ENCODE measurements at regions not wholly inside any gene's neighbourhood (a gene's known extent, or its start where the extent isn't known, plus 50 kb on each side); places are given as distances from the start of the nearest gene placed in this dataset.
"Not testable (repeated sequence)": the region's sequence is repeated elsewhere in the genome, so short reads cannot be mapped to it uniquely, and the experiment has no call there.

DNA sequence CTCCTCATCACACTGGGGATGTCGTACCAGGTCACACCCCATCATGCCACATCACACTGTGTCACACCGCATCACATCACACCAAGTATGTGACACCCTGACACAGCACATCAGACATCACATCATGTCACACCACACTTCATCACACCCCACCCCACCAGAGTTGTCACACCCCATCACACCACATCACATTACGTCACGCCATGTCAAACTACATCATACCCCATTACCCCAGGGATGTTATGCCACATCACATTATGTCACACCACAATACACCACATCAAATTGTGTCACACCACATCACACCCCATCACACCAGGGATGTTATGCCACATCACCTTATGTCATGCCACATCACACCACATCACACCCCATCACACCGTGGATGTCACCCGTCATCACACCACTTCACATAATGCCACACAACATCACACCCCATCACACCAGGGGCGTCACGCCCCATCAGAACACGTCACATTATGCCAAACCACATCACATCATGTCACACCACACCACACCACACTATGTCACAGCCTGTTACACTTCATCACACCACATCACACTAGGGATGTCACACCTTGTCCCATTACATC, 133.6 kb downstream of the TMEM121 start:
- Histone ChIP-seq H3K27me3 (ENCODE audit: insufficient read depth, poor library complexity, severe bottlenecking) (no peaks in the 10 kb centered on the region), H3K4me3 (replicated peaks; ENCODE audit: insufficient read depth, low read length) (no peak overlapping the region), H3K27ac (replicated peaks) (no peak overlapping the region)
- TF ChIP-seq GABPA (IDR thresholded peaks at IDR 0.05; ENCODE audit: low read depth) (no peak), REST (IDR thresholded peaks at IDR 0.05; ENCODE audit: insufficient replicate concordance, low read depth) (no peak), SPI1 (IDR thresholded peaks at IDR 0.05; ENCODE audit: borderline replicate concordance, low read depth) (no peak), POLR2AphosphoS5 (IDR thresholded peaks at IDR 0.05; ENCODE audit: low read depth) (no peak)
- TF ChIP-seq, protein P1, sequence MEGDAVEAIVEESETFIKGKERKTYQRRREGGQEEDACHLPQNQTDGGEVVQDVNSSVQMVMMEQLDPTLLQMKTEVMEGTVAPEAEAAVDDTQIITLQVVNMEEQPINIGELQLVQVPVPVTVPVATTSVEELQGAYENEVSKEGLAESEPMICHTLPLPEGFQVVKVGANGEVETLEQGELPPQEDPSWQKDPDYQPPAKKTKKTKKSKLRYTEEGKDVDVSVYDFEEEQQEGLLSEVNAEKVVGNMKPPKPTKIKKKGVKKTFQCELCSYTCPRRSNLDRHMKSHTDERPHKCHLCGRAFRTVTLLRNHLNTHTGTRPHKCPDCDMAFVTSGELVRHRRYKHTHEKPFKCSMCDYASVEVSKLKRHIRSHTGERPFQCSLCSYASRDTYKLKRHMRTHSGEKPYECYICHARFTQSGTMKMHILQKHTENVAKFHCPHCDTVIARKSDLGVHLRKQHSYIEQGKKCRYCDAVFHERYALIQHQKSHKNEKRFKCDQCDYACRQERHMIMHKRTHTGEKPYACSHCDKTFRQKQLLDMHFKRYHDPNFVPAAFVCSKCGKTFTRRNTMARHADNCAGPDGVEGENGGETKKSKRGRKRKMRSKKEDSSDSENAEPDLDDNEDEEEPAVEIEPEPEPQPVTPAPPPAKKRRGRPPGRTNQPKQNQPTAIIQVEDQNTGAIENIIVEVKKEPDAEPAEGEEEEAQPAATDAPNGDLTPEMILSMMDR (IDR thresholded peaks at IDR 0.05; ENCODE audit: insufficient read depth, low read length): no peak
- no peak for DNase-seq (ENCODE audit: low read depth in 1 of 2, low spot score in 1 of 2)

- no peak overlapping the region for H3K4me3 ChIP-seq (replicated peaks; ENCODE audit: insufficient read depth, low read length)
- no peak for DNase-seq (ENCODE audit: low read depth in 1 of 2, low spot score in 1 of 2)
- H3K27ac ChIP-seq (replicated peaks): no peak overlapping the region
- TF ChIP-seq, protein P1 (IDR thresholded peaks at IDR 0.05; ENCODE audit: insufficient read depth, low read length): no peak
- TF ChIP-seq GABPA (IDR thresholded peaks at IDR 0.05; ENCODE audit: low read depth): no peak
- no peak for TF ChIP-seq POLR2AphosphoS5 (IDR thresholded peaks at IDR 0.05; ENCODE audit: low read depth)
- TF ChIP-seq SPI1 (IDR thresholded peaks at IDR 0.05; ENCODE audit: borderline replicate concordance, low read depth): no peak
- TF ChIP-seq REST (IDR thresholded peaks at IDR 0.05; ENCODE audit: insufficient replicate concordance, low read depth): no peak
- no peaks in the 10 kb centered on the region for H3K27me3 ChIP-seq (ENCODE audit: insufficient read depth, poor library complexity, severe bottlenecking)
Observed at GRCh38 chr14:105660816-105661531, 134.6 kb downstream of the TMEM121 start.

DNA sequence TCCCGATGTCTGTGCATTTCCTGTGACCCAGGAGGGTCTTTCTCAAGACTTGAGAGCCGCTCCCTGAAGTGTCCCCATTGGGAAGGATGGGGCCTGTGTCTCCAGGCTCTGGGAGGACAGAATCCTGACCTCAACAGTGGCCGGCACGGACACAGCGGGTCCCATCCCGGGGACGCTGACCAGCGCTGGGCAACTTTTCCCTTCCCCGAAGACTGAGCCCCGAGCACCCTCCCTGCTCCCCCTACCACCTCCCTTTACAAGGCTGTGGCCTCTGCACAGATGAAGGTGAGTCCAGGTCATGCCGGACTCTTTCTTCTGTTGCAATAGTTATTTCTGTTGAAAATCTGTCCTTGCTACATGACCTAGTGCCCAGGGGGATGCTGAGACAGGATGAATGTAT, 135.7 kb downstream of the TMEM121 start:
- not testable (repeated sequence) for H3K27ac ChIP-seq (replicated peaks); DNase-seq (ENCODE audit: low read depth in 1 of 2, low spot score in 1 of 2); H3K27me3 ChIP-seq (ENCODE audit: insufficient read depth, poor library complexity, severe bottlenecking); H3K4me3 ChIP-seq (replicated peaks; ENCODE audit: insufficient read depth, low read length)

- DNase-seq (ENCODE audit: low read depth in 1 of 2, low spot score in 1 of 2); H3K27ac ChIP-seq (replicated peaks); H3K27me3 ChIP-seq (ENCODE audit: insufficient read depth, poor library complexity, severe bottlenecking); H3K4me3 ChIP-seq (replicated peaks; ENCODE audit: insufficient read depth, low read length): not testable (repeated sequence)
Observed at GRCh38 chr14:105662592-105662991, 136.2 kb downstream of the TMEM121 start.

- not testable (repeated sequence) for DNase-seq (ENCODE audit: low read depth in 1 of 2, low spot score in 1 of 2); H3K4me3 ChIP-seq (replicated peaks; ENCODE audit: insufficient read depth, low read length); H3K27ac ChIP-seq (replicated peaks); H3K27me3 ChIP-seq (ENCODE audit: insufficient read depth, poor library complexity, severe bottlenecking)
Observed at GRCh38 chr14:105663323-105663722, 136.9 kb downstream of the TMEM121 start.

DNA sequence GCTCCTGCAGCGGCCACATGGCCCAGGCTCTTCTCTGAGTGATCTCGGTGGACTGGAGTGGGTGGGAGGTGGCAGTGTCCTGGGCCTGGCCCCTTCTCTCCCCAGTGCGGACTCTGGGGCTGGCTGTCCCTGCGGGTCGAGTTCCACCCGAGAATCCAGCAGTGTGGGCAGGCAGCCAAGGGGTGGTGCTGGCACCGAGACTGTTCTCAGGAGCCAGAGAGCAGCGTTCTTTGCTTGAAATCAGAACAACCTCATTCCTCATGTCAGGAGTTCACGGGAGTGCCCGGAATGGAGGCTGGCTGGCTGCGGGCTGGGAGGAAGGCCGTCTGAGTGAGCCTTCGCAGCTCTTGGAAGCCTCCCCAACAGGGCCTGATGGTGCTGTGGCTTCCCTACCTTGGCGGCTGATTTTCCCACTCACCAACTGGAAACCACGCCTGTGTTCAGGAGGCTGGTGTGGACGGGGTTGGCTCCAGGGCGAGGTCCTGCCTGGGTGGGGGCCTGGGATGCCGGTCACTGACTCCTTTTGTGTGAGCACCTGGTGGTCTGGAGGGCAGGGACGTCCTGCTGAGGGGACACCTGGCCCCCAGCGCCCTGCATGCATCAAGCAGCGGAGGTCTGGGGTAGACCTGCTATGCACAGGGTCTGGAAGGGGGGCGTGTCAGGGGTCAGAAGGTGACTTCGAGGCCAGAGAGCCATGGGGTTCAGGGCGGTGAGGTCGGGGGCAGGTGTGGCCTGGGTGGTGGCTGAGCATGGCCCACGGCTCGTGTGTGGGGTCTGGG, 137.6 kb downstream of the TMEM121 start:
- not testable (repeated sequence) for H3K27ac ChIP-seq (replicated peaks); H3K4me3 ChIP-seq (replicated peaks; ENCODE audit: insufficient read depth, low read length); H3K27me3 ChIP-seq (ENCODE audit: insufficient read depth, poor library complexity, severe bottlenecking); DNase-seq (ENCODE audit: low read depth in 1 of 2, low spot score in 1 of 2)
